ENCODE measurements at regions not wholly inside any gene's neighbourhood (a gene's known extent, or its start where the extent isn't known, plus 50 kb on each side); places are given as distances from the start of the nearest gene placed in this dataset.

DNA sequence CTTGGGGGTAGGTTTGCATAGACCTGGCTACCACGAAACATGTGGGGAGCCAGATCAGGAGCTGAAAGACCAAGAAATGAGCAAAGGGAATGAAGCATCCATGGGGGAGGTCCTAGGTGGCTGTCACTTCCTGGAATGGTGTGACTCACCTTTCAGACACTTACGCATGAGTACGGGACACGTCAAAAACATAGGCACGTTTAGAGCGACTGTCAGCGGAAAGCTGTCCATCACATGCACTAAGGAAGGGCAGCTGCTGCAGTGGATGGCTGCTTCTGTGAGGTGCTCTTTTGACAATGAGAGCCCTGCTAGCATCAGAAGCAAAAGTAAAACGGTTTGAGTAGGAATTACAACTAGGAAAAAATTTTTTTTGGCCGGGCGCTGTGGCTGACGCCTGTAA lies 244.6 kb upstream of the CCDC54 start:
- TF ChIP-seq, protein P1, sequence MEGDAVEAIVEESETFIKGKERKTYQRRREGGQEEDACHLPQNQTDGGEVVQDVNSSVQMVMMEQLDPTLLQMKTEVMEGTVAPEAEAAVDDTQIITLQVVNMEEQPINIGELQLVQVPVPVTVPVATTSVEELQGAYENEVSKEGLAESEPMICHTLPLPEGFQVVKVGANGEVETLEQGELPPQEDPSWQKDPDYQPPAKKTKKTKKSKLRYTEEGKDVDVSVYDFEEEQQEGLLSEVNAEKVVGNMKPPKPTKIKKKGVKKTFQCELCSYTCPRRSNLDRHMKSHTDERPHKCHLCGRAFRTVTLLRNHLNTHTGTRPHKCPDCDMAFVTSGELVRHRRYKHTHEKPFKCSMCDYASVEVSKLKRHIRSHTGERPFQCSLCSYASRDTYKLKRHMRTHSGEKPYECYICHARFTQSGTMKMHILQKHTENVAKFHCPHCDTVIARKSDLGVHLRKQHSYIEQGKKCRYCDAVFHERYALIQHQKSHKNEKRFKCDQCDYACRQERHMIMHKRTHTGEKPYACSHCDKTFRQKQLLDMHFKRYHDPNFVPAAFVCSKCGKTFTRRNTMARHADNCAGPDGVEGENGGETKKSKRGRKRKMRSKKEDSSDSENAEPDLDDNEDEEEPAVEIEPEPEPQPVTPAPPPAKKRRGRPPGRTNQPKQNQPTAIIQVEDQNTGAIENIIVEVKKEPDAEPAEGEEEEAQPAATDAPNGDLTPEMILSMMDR (IDR thresholded peaks at IDR 0.05), result no peak
- TF ChIP-seq POLR2AphosphoS5 (IDR thresholded peaks at IDR 0.05), result no peak
- TF ChIP-seq POLR2A (IDR thresholded peaks at IDR 0.05; ENCODE audit: low read depth), result no peak
- no peak for TF ChIP-seq EP300 (IDR thresholded peaks at IDR 0.05)

All from esophagus muscularis mucosa (tissue), 4 donors.